CD4-positive, CD25-positive, alpha-beta regulatory T cell (primary cell): ENCODE measurements at regions not wholly inside any gene's neighbourhood (a gene's known extent, or its start where the extent isn't known, plus 50 kb on each side); places are given as distances from the start of the nearest gene placed in this dataset.

Source experiments
- ATAC-seq, 2 donors: fragments of 150-1000 bp; cut with Tn5 transposase; one replicate each; pipeline ENCODE4 v1.10.0; 2021; ENCODE audit warnings: low read depth in 2 of 2, moderate number of reproducible peaks in 2 of 2, moderate library complexity in 1 of 2
- DNase-seq, 3 donors: peaks; one replicate each; pipeline versions ENCODE4 v3.0.0 to v3.0.0-alpha.2; 2012 to 2022; ENCODE audit warnings: mixed read lengths in 1 of 3
- H3K27ac ChIP-seq: one replicate; pipeline ENCODE4 v1.7.0; 2013; ENCODE audit warnings: mild to moderate bottlenecking, low read length; ENCODE audit not compliant: insufficient read depth, poor library complexity, severe bottlenecking
- H3K27me3 ChIP-seq: one replicate; pipeline ENCODE4 v1.7.0; 2013; ENCODE audit warnings: low read length; ENCODE audit not compliant: control insufficient read depth, insufficient read depth
- H3K36me3 ChIP-seq: one replicate; pipeline ENCODE4 v1.7.0; 2013; ENCODE audit warnings: mild to moderate bottlenecking, low read length, moderate library complexity; ENCODE audit not compliant: control insufficient read depth, insufficient read depth
- H3K4me1 ChIP-seq: 2 replicates; pipeline ENCODE4 v1.7.0; 2013; ENCODE audit warnings: mild to moderate bottlenecking, low read length; ENCODE audit not compliant: insufficient read depth, control insufficient read depth, poor library complexity, severe bottlenecking
- H3K4me3 ChIP-seq: one replicate; pipeline ENCODE4 v1.7.0; 2013; ENCODE audit warnings: low read depth, mild to moderate bottlenecking, low read length, moderate library complexity
- H3K9me3 ChIP-seq, 2 experiments: 1 replicate in 1 of 2; 2 replicates in 1 of 2; pipeline ENCODE4 v1.7.0; 2013; ENCODE audit warnings: low read length in 2 of 2, mild to moderate bottlenecking in 1 of 2, moderate library complexity in 1 of 2; ENCODE audit not compliant: control insufficient read depth in 2 of 2
- H3K27ac Mint-ChIP-seq, 3 donors: one replicate each; pipeline ENCODE4 v1.8.0; 2020 to 2022; ENCODE audit warnings: mild to moderate bottlenecking in 3 of 3, mixed read lengths in 3 of 3, moderate library complexity in 2 of 3
- H3K27me3 Mint-ChIP-seq: one replicate; pipeline ENCODE4 v1.8.0; 2022; ENCODE audit warnings: mild to moderate bottlenecking, mixed read lengths
- H3K36me3 Mint-ChIP-seq: one replicate; pipeline ENCODE4 v1.8.0; 2020; ENCODE audit warnings: mixed read lengths
- H3K4me1 Mint-ChIP-seq, 4 donors: one replicate each; pipeline ENCODE4 v1.8.0; 2020 to 2022; ENCODE audit warnings: mixed read lengths in 4 of 4, mild to moderate bottlenecking in 1 of 4
- H3K4me3 Mint-ChIP-seq, 4 donors: one replicate each; pipeline ENCODE4 v1.8.0; 2020 to 2022; ENCODE audit warnings: mild to moderate bottlenecking in 4 of 4, mixed read lengths in 4 of 4, moderate library complexity in 3 of 4
- H3K9me3 Mint-ChIP-seq, 7 donors: one replicate each; pipeline ENCODE4 v1.8.0; 2020 to 2022; ENCODE audit warnings: mixed read lengths in 7 of 7, mild to moderate bottlenecking in 3 of 7, moderate library complexity in 2 of 7

DNA sequence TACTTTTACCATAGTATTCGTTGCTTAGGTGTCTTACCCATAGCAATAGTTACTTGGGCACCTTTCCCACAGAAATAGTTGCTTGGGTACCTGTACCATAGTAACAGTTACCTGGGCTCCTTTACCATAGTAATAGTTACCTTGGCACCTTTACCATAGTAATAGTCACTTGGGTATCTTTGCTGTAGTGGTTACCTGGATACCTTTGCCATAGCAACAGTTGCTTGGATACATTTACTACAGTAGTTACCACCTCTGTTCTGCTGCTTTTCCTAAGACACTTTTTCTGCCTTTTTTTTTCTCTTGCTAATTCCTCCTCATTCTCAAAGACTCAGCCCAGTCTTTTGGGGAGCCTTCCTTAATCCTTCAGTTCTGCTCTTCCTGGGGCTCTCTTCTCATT is 272.8 kb upstream of the PUDP start:
- Mint-ChIP-seq H3K27ac (no peak overlapping the region), H3K36me3 (no peaks in the 10 kb centered on the region), H3K4me3 (no peak overlapping the region), H3K27me3 (no peaks in the 10 kb centered on the region), H3K9me3 (peaks cover 0 to 11% (median 0%) of the 10 kb centered on the region in 7 donors), H3K4me1 (no peaks in the 10 kb centered on the region)
- no peaks in the 10 kb centered on the region for H3K4me1 ChIP-seq
- H3K27me3 ChIP-seq: no peaks in the 10 kb centered on the region
- no peaks in the 10 kb centered on the region for H3K36me3 ChIP-seq
- no peak for DNase-seq
- ATAC-seq: no peak
- H3K9me3 ChIP-seq: no peaks in the 10 kb centered on the region
- no peak overlapping the region for H3K4me3 ChIP-seq
- H3K27ac ChIP-seq: no peak overlapping the region

DNA sequence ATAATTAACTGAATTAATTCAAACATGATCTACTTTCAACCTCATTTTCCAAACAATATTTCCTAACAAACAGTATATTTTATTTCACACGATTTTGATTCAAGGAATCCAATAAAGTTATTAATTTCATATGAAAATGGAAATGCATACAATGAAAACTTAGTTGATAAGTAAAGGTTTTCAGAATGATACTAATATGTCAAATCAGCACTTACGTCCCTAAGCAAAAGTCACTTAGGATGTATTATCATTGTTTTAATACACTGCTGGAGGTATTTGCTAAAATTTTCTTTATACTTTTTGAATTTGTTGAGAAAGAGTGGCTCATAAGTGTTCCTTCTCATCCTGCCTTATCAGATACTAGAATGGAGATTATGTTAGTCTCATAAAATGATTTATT is 266.8 kb upstream of the PUDP start:
- H3K9me3 ChIP-seq: no peaks in the 10 kb centered on the region
- ATAC-seq: no peak
- H3K27ac ChIP-seq: no peak overlapping the region
- no peak for DNase-seq
- H3K4me1 ChIP-seq: no peaks in the 10 kb centered on the region
- H3K27me3 ChIP-seq: no peaks in the 10 kb centered on the region
- H3K36me3 ChIP-seq: no peaks in the 10 kb centered on the region
- peaks cover under 1 to 9% (median 3%) of the 10 kb centered on the region in 7 donors for H3K9me3 Mint-ChIP-seq
- H3K4me1 Mint-ChIP-seq: no peaks in the 10 kb centered on the region
- no peak overlapping the region for H3K27ac Mint-ChIP-seq
- no peaks in the 10 kb centered on the region for H3K27me3 Mint-ChIP-seq
- H3K4me3 ChIP-seq: no peak overlapping the region
- no peaks in the 10 kb centered on the region for H3K36me3 Mint-ChIP-seq
- H3K4me3 Mint-ChIP-seq: no peak overlapping the region

DNA sequence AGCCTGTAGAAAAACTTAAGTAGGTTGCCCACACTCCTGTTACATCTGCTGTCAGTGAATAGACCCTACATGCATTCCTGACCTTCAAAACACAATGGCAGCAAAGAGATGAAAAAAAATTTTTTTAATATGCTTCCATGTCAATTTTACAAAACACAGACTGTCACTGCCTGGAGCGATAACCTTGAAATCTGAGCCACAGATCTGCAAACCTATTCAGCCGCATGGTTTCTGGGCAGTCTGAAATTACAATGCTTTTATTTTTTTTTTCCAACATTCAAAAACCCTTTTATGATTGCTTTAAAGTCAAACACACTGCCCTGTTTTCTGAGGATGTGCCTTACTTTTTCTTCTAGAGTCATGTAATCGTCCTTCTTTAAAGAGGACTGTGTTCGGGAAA is 264.9 kb upstream of the PUDP start:
- Mint-ChIP-seq H3K36me3 (no peaks in the 10 kb centered on the region), H3K4me1 (no peaks in the 10 kb centered on the region)

DNA sequence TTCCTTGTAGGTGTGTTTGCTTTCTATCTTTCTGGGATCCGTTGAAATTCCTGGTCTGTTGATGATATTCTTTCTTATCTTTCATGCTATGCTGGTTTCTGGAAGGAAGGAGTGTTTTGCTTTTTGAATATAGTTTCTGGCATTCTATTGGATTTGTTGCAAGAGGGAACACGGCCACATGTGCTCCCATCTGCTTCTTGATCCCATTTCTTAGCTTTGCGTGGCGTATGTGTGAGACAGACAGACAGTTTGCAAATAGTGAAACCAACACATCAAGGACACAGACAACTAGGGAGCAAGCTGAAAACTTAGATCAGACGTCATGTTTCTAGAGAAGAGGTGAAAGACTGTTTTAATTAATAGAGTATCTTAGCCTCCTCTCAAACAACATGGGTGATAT is 261.9 kb upstream of the PUDP start:
- Mint-ChIP-seq H3K9me3 (peaks cover 2 to 14% (median 3%) of the 10 kb centered on the region in 7 donors), H3K36me3 (no peaks in the 10 kb centered on the region), H3K27ac (no peak overlapping the region), H3K27me3 (no peaks in the 10 kb centered on the region), H3K4me1 (no peaks in the 10 kb centered on the region), H3K4me3 (no peak overlapping the region)
- DNase-seq (no peak), ATAC-seq (no peak)
- Histone ChIP-seq H3K36me3 (no peaks in the 10 kb centered on the region), H3K4me3 (no peak overlapping the region), H3K4me1 (no peaks in the 10 kb centered on the region), H3K9me3 (no peaks in the 10 kb centered on the region), H3K27me3 (no peaks in the 10 kb centered on the region), H3K27ac (no peak overlapping the region)

More for the DNA sequence above, 264.9 kb upstream of the PUDP start:
- no peak for ATAC-seq
- no peaks in the 10 kb centered on the region for H3K4me1 ChIP-seq
- H3K27me3 ChIP-seq: no peaks in the 10 kb centered on the region
- H3K27me3 Mint-ChIP-seq: no peaks in the 10 kb centered on the region
- DNase-seq: no peak
- no peaks in the 10 kb centered on the region for H3K36me3 ChIP-seq
- H3K4me3 Mint-ChIP-seq: no peak overlapping the region
- H3K9me3 Mint-ChIP-seq: peaks cover 2 to 11% (median 3%) of the 10 kb centered on the region in 7 donors
- H3K9me3 ChIP-seq: no peaks in the 10 kb centered on the region
- no peak overlapping the region for H3K4me3 ChIP-seq
- H3K27ac Mint-ChIP-seq: no peak overlapping the region
- no peak overlapping the region for H3K27ac ChIP-seq

DNA sequence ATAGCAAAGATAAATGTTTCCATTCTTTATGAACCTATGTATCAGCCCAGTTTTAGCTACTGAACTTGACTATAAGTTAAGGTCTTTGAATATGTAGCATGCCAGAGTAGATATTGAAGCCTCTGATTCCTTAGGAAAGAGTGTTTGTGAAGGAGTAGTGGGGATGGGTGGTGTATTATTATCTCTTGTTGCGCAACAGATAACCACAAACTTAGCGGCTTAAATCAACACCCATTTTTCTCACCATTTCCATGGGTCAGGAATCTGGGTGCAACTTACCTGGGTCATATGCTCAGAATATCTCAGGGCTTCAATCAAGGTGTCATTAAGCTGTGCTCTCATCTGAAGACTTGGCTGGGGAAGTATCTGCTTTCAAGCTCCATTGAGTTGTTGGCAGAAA is 251.4 kb upstream of the PUDP start:
- H3K4me3 ChIP-seq: no peak overlapping the region
- no peaks in the 10 kb centered on the region for H3K27me3 ChIP-seq
- no peak overlapping the region for H3K4me3 Mint-ChIP-seq
- H3K36me3 Mint-ChIP-seq: no peaks in the 10 kb centered on the region
- H3K36me3 ChIP-seq: no peaks in the 10 kb centered on the region
- H3K9me3 ChIP-seq: no peaks in the 10 kb centered on the region
- no peaks in the 10 kb centered on the region for H3K4me1 Mint-ChIP-seq
- ATAC-seq (no peak), DNase-seq (no peak)
- H3K4me1 ChIP-seq: no peaks in the 10 kb centered on the region
- no peak overlapping the region for H3K27ac ChIP-seq
- H3K27ac Mint-ChIP-seq: no peak overlapping the region
- H3K27me3 Mint-ChIP-seq: no peaks in the 10 kb centered on the region
- H3K9me3 Mint-ChIP-seq: peaks cover 0 to 12% (median 2%) of the 10 kb centered on the region in 7 donors

DNA sequence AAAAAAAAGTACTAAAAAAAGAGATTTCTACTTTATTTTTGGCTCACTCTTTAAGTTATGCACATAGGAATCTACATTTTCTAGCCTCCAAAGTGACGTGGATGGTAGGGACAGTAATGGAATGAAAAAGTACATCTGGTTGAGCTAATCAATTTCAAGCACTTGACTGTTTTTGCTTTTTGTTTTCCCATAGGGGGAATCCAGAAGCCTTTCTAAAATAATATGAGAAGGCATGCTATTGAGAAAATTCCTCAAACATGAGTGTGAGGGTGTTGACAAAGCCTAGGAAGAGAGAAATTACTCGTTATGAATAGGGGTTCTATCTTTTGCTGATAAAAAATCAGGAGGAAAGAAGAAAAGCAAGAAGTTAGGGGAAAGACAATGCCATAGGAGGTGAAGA is 242.5 kb upstream of the PUDP start:
- H3K9me3 ChIP-seq: no peaks in the 10 kb centered on the region
- peaks cover 0 to 7% (median 4%) of the 10 kb centered on the region in 7 donors for H3K9me3 Mint-ChIP-seq
- no peaks in the 10 kb centered on the region for H3K36me3 ChIP-seq
- no peaks in the 10 kb centered on the region for H3K4me1 ChIP-seq
- no peaks in the 10 kb centered on the region for H3K36me3 Mint-ChIP-seq
- no peak for ATAC-seq
- no peaks in the 10 kb centered on the region for H3K27me3 Mint-ChIP-seq
- no peaks in the 10 kb centered on the region for H3K4me1 Mint-ChIP-seq
- no peaks in the 10 kb centered on the region for H3K27me3 ChIP-seq
- no peak overlapping the region for H3K4me3 ChIP-seq
- no peak for DNase-seq
- H3K27ac Mint-ChIP-seq: no peak overlapping the region
- H3K4me3 Mint-ChIP-seq: no peak overlapping the region
- H3K27ac ChIP-seq: no peak overlapping the region

DNA sequence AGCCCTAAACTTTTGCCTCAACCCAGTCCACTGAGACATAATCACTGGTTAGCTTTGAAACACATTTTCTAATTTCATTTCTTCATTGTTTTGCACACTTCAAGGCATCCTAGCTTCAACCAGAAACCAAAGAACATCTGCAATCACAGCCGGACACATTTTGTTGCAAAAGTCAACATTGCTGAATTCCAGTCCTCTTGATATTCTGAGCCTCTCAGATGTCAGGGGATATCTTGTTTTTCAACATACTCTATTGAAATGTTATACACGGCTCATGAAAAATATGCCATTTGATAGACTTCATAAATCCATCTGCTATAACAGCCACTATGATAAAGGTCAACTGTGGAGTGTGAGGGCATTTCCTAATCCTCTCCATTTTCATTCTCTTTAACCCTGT is 241.6 kb upstream of the PUDP start:
- no peak for ATAC-seq
- no peaks in the 10 kb centered on the region for H3K4me1 Mint-ChIP-seq
- H3K36me3 Mint-ChIP-seq: no peaks in the 10 kb centered on the region
- Histone ChIP-seq H3K9me3 (no peaks in the 10 kb centered on the region), H3K27me3 (no peaks in the 10 kb centered on the region), H3K36me3 (no peaks in the 10 kb centered on the region), H3K4me1 (no peaks in the 10 kb centered on the region), H3K4me3 (no peak overlapping the region), H3K27ac (no peak overlapping the region)
- H3K4me3 Mint-ChIP-seq: no peak overlapping the region
- H3K27me3 Mint-ChIP-seq: no peaks in the 10 kb centered on the region
- peaks cover 0 to 5% (median 1%) of the 10 kb centered on the region in 7 donors for H3K9me3 Mint-ChIP-seq
- DNase-seq: no peak
- no peak overlapping the region for H3K27ac Mint-ChIP-seq

DNA sequence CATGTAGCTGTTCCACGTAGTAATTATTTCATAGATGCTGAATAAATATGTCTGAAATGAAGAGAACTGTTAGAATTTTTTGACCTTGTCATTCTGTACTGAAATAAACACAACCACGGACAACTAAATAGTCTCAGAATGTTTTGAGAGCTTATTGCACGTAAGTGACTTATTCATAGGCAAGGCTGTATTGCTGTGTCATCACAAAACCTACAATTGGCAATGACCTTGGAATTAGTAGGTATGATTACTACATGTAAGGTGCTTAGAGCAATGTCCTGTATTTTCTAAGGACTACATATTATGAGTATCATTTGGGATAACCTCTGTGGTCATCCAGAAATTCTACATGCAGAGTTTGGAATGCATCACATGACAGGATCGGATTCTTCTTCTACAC is 237.2 kb upstream of the PUDP start:
- H3K9me3 Mint-ChIP-seq: peaks cover 0 to 5% (median under 1%) of the 10 kb centered on the region in 7 donors
- Histone ChIP-seq H3K36me3 (no peaks in the 10 kb centered on the region), H3K4me1 (no peaks in the 10 kb centered on the region), H3K4me3 (no peak overlapping the region), H3K27ac (no peak overlapping the region), H3K9me3 (no peaks in the 10 kb centered on the region), H3K27me3 (no peaks in the 10 kb centered on the region)
- no peaks in the 10 kb centered on the region for H3K4me1 Mint-ChIP-seq
- no peaks in the 10 kb centered on the region for H3K36me3 Mint-ChIP-seq
- no peak overlapping the region for H3K4me3 Mint-ChIP-seq
- ATAC-seq: no peak
- H3K27ac Mint-ChIP-seq: no peak overlapping the region
- no peaks in the 10 kb centered on the region for H3K27me3 Mint-ChIP-seq
- no peak for DNase-seq
